ENCODE measurements at regions not wholly inside any gene's neighbourhood (a gene's known extent, or its start where the extent isn't known, plus 50 kb on each side); places are given as distances from the start of the nearest gene placed in this dataset.

DNA sequence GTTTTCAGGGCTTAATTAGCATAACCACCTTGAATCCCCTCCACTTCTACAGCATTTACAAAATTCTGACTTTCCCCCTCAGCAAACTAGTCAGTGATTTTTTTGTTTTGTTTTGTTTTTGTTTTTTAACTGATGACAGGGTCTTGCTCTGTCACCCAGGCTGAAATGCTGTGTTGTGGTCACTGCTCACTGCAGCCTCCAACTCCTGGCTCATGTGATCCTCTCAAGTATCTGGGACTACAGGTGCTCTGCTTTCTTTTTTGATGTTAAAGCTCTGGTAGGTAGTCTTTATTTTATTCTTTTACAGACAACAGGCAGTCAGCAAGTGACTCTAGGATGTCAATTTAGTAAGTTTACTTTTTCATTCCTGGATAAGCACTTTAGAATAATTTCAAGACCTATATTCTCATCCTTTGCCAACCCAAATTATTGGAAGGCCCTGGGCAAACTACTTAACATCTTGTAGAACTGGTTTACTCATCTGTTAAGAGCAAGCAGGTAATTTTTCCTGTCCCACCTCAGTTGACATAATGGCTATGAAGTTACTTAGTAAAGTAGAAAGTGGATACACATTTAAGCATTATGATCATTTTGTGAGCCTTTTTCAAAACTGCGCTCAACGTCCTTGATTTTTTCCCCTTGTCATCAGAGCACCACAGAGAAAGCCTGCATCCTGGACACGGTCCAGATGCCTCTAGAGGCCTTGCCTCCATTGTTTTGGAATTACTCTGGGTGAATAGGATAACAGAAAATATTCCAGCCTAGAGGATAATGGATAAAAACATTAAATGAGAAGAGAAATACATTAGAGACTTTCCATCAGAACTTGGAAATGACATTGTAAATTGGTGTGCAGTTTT is 69.9 kb upstream of the NDUFB4 start:
- TF ChIP-seq CTCF (IDR thresholded peaks at IDR 0.05) (no peak), POLR2A (IDR thresholded peaks at IDR 0.05) (no peak)
- intact Hi-C loops (cut with DNase I): no loop called here
- no peak for ATAC-seq
- DNase-seq: no peak
- H3K4me1 ChIP-seq: no peaks in the 10 kb centered on the region
- no peak overlapping the region for H3K27ac ChIP-seq
- H3K9me3 ChIP-seq: no peaks in the 10 kb centered on the region
- no peak overlapping the region for H3K4me3 ChIP-seq
- H3K36me3 ChIP-seq: no peaks in the 10 kb centered on the region
- no peaks in the 10 kb centered on the region for H3K27me3 ChIP-seq
- 86% methylated on average over 3 of the region's 3 CpGs for WGBS (ENCODE audit: insufficient coverage, low coverage, low lambda C conversion rate, missing lambda C conversion rate)

GRCh38 chr3:120524171-120524923 is 71.8 kb upstream of the NDUFB4 start:
- DNase-seq: no peak
- H3K4me1 ChIP-seq: no peaks in the 10 kb centered on the region
- TF ChIP-seq CTCF (IDR thresholded peaks at IDR 0.05) (no peak), POLR2A (IDR thresholded peaks at IDR 0.05) (no peak)
- H3K27me3 ChIP-seq: no peaks in the 10 kb centered on the region
- 67% methylated on average over 5 of the region's 5 CpGs for WGBS (ENCODE audit: insufficient coverage, low coverage, low lambda C conversion rate, missing lambda C conversion rate)
- no peak for ATAC-seq
- H3K9me3 ChIP-seq: no peaks in the 10 kb centered on the region
- no peaks in the 10 kb centered on the region for H3K36me3 ChIP-seq
- intact Hi-C loops (cut with DNase I): no loop called here
- H3K4me3 ChIP-seq: no peak overlapping the region
- no peak overlapping the region for H3K27ac ChIP-seq

DNA sequence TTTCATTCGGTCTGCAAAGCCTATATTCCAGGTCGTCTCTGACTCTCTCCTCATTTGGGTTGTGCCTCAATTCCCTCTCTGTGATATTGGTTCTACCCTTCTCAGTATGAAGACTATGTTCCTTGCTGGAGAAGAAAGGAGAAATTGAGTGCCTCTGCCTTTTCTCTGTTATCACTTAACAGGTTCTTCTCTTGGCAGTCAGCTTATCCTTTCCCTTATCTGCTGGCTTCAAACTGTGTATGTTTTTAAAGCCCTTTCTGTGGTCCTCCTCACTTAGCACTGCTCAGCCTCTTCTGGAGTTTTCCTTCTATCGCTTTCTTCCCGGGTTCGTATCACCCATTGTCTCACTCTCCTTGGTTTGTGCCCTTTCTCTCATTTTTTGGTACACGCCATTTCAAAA is 65.3 kb upstream of the FSTL1 start:
- H3K36me3 ChIP-seq: no peaks in the 10 kb centered on the region
- no peaks in the 10 kb centered on the region for H3K27me3 ChIP-seq
- H3K27ac ChIP-seq: no peak overlapping the region
- 28% methylated on average over 6 of the region's 6 CpGs for WGBS (ENCODE audit: insufficient coverage, low coverage, low lambda C conversion rate, missing lambda C conversion rate)
- H3K4me3 ChIP-seq: no peak overlapping the region
- intact Hi-C loops (cut with DNase I): no loop called here
- DNase-seq (no peak), ATAC-seq (no peak)
- TF ChIP-seq CTCF (IDR thresholded peaks at IDR 0.05): no peak
- TF ChIP-seq POLR2A (IDR thresholded peaks at IDR 0.05): no peak
- no peaks in the 10 kb centered on the region for H3K9me3 ChIP-seq
- H3K4me1 ChIP-seq: no peaks in the 10 kb centered on the region

- DNase-seq (no peak), ATAC-seq (no peak)
- TF ChIP-seq POLR2A (IDR thresholded peaks at IDR 0.05) (no peak), CTCF (IDR thresholded peaks at IDR 0.05) (no peak)
- Histone ChIP-seq H3K27ac (no peak overlapping the region), H3K4me1 (no peaks in the 10 kb centered on the region), H3K27me3 (no peaks in the 10 kb centered on the region), H3K4me3 (no peak overlapping the region), H3K9me3 (no peaks in the 10 kb centered on the region), H3K36me3 (no peaks in the 10 kb centered on the region)
- intact Hi-C loops (cut with DNase I): no loop called here
- WGBS (ENCODE audit: insufficient coverage, low coverage, low lambda C conversion rate, missing lambda C conversion rate): 85% methylated on average over 2 of the region's 2 CpGs
Observed at GRCh38 chr3:120512655-120513054, 61.9 kb upstream of the FSTL1 start.
